ENCODE measurements at regions not wholly inside any gene's neighbourhood (a gene's known extent, or its start where the extent isn't known, plus 50 kb on each side); places are given as distances from the start of the nearest gene placed in this dataset.

GRCh38 chr10:61529208-61529607 lies 76.0 kb upstream of the TMEM26 start:
- TF ChIP-seq EZH2 (IDR thresholded peaks at IDR 0.05; ENCODE audit: borderline replicate concordance): no peak
- TF ChIP-seq CTCF (IDR thresholded peaks at IDR 0.05; ENCODE audit: poor library complexity): no peak
- no peak for TF ChIP-seq EZH2phosphoT487 (IDR thresholded peaks at IDR 0.05; ENCODE audit: low read depth, severe bottlenecking, unreplicated experiment)

All from hepatocyte (in vitro differentiated cells).